ENCODE measurements at regions not wholly inside any gene's neighbourhood (a gene's known extent, or its start where the extent isn't known, plus 50 kb on each side); places are given as distances from the start of the nearest gene placed in this dataset.

DNA sequence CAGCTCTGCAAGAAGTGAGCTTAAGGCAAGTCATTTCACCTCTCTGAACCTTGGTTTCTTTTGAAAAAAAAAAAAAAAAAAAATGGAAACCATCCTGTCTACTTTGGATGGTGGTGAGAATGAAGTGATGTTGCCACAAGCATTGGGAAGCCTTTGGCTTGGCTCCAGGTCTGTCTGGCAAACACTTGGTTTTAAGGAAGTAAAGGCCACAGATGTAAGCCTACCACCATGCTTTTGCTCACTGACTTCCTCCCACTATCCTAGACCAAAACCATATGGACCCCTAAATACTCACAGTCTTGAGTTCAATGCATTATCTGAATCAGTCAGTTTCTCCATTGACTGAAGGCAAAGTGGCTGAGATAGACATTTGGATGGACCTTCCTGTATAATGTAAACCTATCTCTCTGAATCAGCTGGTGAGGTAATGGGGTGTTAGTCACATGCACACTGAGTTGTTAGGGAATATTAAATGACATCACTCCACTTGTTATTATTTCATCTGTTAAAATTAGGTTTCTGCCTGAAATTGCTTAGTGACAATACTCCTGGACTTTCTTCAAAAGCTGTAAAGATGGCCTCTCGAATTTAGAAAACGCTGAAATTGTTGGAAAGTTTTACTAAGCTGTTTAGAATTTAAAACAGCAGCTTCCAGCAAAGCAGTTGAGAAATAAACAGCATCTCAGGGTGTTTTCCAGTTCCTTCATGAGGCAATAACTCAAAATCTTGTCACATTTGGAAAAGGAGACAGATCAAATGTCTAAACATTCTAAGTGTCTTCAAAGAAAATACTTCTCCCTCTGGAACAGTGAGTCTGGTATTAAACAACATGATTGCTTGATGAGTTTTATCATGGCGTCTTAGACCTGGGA, 833.5 kb downstream of the DHX35 start:
- H3K27ac ChIP-seq (ENCODE audit: low read depth, low read length): no peak overlapping the region
- POLR2A ChIA-PET: no interaction called here
- CTCF ChIA-PET: interaction anchor here (1.0 kb wide), 1 partner anchor 34 kb away, joined by 3 read pairs; no protein-coding TSS in a partner anchor
- no peak overlapping the region for H3K4me3 ChIP-seq (ENCODE audit: low read depth, low read length)
- TF ChIP-seq, protein P1, sequence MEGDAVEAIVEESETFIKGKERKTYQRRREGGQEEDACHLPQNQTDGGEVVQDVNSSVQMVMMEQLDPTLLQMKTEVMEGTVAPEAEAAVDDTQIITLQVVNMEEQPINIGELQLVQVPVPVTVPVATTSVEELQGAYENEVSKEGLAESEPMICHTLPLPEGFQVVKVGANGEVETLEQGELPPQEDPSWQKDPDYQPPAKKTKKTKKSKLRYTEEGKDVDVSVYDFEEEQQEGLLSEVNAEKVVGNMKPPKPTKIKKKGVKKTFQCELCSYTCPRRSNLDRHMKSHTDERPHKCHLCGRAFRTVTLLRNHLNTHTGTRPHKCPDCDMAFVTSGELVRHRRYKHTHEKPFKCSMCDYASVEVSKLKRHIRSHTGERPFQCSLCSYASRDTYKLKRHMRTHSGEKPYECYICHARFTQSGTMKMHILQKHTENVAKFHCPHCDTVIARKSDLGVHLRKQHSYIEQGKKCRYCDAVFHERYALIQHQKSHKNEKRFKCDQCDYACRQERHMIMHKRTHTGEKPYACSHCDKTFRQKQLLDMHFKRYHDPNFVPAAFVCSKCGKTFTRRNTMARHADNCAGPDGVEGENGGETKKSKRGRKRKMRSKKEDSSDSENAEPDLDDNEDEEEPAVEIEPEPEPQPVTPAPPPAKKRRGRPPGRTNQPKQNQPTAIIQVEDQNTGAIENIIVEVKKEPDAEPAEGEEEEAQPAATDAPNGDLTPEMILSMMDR (IDR thresholded peaks at IDR 0.05; ENCODE audit: low read depth, low read length): no peak
- H3K27me3 ChIP-seq (ENCODE audit: control insufficient read depth, insufficient read depth, low read length): no peaks in the 10 kb centered on the region
- no peaks in the 10 kb centered on the region for H3K9me3 ChIP-seq (ENCODE audit: control insufficient read depth, insufficient read depth, low read length)
- peak; percentile 4 for DNase-seq (ENCODE audit: low read depth, low spot score)

DNA sequence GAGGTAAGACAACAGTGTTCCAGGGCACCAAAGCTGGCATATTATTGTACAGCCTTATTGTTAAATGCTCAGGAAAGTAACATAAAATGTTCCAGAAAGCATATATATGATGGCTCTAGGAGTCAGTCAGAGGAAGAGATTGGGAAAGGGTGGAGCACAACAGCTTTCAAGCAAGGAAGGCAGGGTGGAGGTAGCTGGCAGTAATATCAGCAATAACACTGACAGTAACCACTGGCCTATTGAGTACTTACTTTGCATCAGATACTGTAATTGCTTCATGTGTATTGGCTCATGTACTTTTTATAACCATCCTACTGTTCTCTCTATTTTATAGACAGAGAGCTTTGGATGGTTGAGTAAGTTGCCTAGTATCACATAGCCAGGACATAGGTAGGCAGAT, 830.2 kb downstream of the DHX35 start:
- no peak for DNase-seq (ENCODE audit: low read depth, low spot score)
- Histone ChIP-seq H3K27me3 (ENCODE audit: control insufficient read depth, insufficient read depth, low read length) (no peaks in the 10 kb centered on the region), H3K9me3 (ENCODE audit: control insufficient read depth, insufficient read depth, low read length) (no peaks in the 10 kb centered on the region), H3K4me3 (ENCODE audit: low read depth, low read length) (no peak overlapping the region), H3K27ac (ENCODE audit: low read depth, low read length) (no peak overlapping the region)
- ChIA-PET POLR2A (no interaction called here), CTCF (interaction anchor here (1.3 kb wide), 1 partner anchor 82 kb away, joined by 4 read pairs; no protein-coding TSS in a partner anchor)
- TF ChIP-seq, protein P1 (IDR thresholded peaks at IDR 0.05; ENCODE audit: low read depth, low read length): no peak

DNA sequence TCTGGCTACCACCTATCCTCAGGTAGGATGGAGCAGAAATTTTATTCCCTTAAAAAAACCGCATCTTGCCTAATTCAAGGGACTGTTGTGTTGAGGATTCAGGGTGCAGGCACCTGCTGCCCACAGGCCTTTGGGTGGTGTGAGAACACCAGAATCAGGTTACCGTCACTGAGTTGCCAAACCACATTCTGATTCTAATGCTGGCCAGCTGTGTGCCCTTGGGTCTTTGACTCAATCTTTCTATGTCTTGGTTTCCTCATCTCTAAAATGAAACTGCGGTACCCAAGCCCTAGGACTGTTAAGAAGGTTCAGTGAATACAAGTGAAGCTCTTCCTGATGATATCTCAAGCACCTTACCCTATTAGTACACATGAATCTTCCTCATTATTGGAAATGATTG, 827.3 kb downstream of the DHX35 start:
- no peak overlapping the region for H3K27ac ChIP-seq (ENCODE audit: low read depth, low read length)
- DNase-seq (ENCODE audit: low read depth, low spot score): no peak
- TF ChIP-seq, protein P1 (IDR thresholded peaks at IDR 0.05; ENCODE audit: low read depth, low read length): no peak
- ChIA-PET POLR2A (no interaction called here), CTCF (no interaction called here)
- H3K4me3 ChIP-seq (ENCODE audit: low read depth, low read length): no peak overlapping the region
- no peaks in the 10 kb centered on the region for H3K27me3 ChIP-seq (ENCODE audit: control insufficient read depth, insufficient read depth, low read length)
- H3K9me3 ChIP-seq (ENCODE audit: control insufficient read depth, insufficient read depth, low read length): no peaks in the 10 kb centered on the region

DNA sequence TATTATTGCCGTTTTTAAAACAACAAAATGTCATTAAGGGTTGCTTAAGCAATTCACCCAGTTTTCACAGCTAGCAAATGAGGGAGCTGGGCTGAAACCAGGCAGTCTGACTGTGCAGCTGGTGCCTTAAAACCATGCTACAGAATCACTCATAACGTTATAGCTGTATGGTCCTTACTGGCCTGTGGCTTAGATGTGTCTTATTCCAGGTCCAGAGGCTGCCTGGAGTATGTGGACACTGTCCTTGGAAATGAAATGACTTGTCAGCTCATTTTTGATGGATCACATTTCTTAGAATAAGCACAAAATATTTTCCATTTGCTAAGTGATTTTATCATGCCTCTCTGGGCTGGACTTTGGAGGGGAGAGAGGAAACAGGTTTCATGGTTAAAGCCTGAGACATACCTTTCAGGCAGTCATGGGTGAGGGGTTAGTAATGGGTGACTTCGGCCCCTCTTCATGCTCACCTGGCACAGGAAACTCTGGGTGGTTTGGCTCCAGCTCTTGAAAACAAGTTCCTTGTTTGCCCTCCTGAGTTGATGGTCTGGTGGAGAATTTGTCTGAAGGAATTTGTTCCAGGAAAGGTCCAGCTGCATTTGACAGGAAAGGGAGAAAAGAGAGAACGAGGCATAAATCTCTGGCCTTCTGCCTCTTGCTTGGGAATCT, 823.2 kb downstream of the DHX35 start:
- Histone ChIP-seq H3K9me3 (ENCODE audit: control insufficient read depth, insufficient read depth, low read length) (no peaks in the 10 kb centered on the region), H3K4me3 (ENCODE audit: low read depth, low read length) (no peak overlapping the region), H3K27ac (ENCODE audit: low read depth, low read length) (no peak overlapping the region), H3K27me3 (ENCODE audit: control insufficient read depth, insufficient read depth, low read length) (no peaks in the 10 kb centered on the region)
- DNase-seq (ENCODE audit: low read depth, low spot score): no peak
- CTCF ChIA-PET: no interaction called here
- POLR2A ChIA-PET: no interaction called here
- TF ChIP-seq, protein P1 (IDR thresholded peaks at IDR 0.05; ENCODE audit: low read depth, low read length): no peak

DNA sequence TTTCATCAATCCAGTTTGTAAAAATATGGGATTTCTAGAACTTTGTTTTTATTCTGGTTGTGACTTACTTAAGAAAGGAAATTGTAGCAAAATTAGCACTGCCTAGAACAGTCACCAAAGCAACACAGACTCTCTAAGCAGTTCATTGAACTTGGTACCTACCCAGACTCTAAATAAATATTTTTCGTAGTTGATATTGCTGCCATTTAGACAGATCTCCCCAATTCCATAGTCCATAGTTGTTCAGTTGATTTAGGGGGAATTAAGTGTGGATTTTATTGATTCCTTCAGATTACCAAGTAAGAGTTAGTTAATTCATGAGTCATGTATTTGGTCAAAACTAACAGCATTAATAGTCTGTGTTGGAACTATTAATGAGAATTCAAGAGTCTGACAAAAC, 822.5 kb downstream of the DHX35 start:
- Histone ChIP-seq H3K4me3 (ENCODE audit: low read depth, low read length) (no peak overlapping the region), H3K9me3 (ENCODE audit: control insufficient read depth, insufficient read depth, low read length) (no peaks in the 10 kb centered on the region), H3K27me3 (ENCODE audit: control insufficient read depth, insufficient read depth, low read length) (no peaks in the 10 kb centered on the region), H3K27ac (ENCODE audit: low read depth, low read length) (no peak overlapping the region)
- no peak for DNase-seq (ENCODE audit: low read depth, low spot score)
- TF ChIP-seq, protein P1 (IDR thresholded peaks at IDR 0.05; ENCODE audit: low read depth, low read length): no peak
- POLR2A ChIA-PET: no interaction called here
- CTCF ChIA-PET: no interaction called here

All from AG04450 (cell line).